Astrocyte (in vitro differentiated cells and primary cell): ENCODE measurements at regions not wholly inside any gene's neighbourhood (a gene's known extent, or its start where the extent isn't known, plus 50 kb on each side); places are given as distances from the start of the nearest gene placed in this dataset.

Source experiments
- CTCF ChIP-seq: IDR thresholded peaks from 2 replicates; pipeline ENCODE4 v1.5.1; 2011; ENCODE audit warnings: low read depth, mild to moderate bottlenecking, inconsistent platforms, low read length, moderate library complexity; ENCODE audit not compliant: insufficient read depth
- EZH2 ChIP-seq: IDR thresholded peaks from 2 replicates; pipeline ENCODE4 v1.6.1; 2012; ENCODE audit warnings: mild to moderate bottlenecking, low read length, inconsistent platforms; ENCODE audit not compliant: insufficient read depth

GRCh38 chrX:140177821-140178220 is 212.5 kb upstream of the CXorf66 start:
- TF ChIP-seq CTCF, result no peak
- no peak for TF ChIP-seq EZH2
